Endodermal cell (in vitro differentiated cells): ENCODE measurements at regions not wholly inside any gene's neighbourhood (a gene's known extent, or its start where the extent isn't known, plus 50 kb on each side); places are given as distances from the start of the nearest gene placed in this dataset.

Source experiments
- DNase-seq: peaks from one replicate; pipeline ENCODE4 v3.0.0-alpha.2; 2017
- H3K27ac ChIP-seq: 2 replicates; pipeline ENCODE4 v1.5.1; 2013; ENCODE audit warnings: mild to moderate bottlenecking, low read depth, low read length, moderate library complexity
- H3K27me3 ChIP-seq: 2 replicates; pipeline ENCODE4 v1.6.1; 2013; ENCODE audit warnings: mild to moderate bottlenecking, low read length, moderate library complexity; ENCODE audit not compliant: insufficient read depth, control insufficient read depth, poor library complexity, severe bottlenecking
- H3K36me3 ChIP-seq: 2 replicates; pipeline ENCODE4 v1.7.0; 2013; ENCODE audit warnings: mild to moderate bottlenecking, low read length, moderate library complexity; ENCODE audit not compliant: control insufficient read depth, insufficient read depth
- H3K4me1 ChIP-seq: one replicate; pipeline ENCODE4 v1.7.0; 2013; ENCODE audit warnings: low read length; ENCODE audit not compliant: control insufficient read depth, insufficient read depth
- H3K4me3 ChIP-seq: 2 replicates; pipeline ENCODE4 v1.5.1; 2013; ENCODE audit warnings: mild to moderate bottlenecking, low read length, moderate library complexity
- H3K9ac ChIP-seq: 2 replicates; pipeline ENCODE4 v1.6.1; 2013; ENCODE audit warnings: mild to moderate bottlenecking, low read length, moderate library complexity; ENCODE audit not compliant: poor library complexity, severe bottlenecking; ENCODE audit errors: extremely low read depth
- H3K9me3 ChIP-seq: 2 replicates; pipeline ENCODE4 v1.6.1; 2013; ENCODE audit warnings: mild to moderate bottlenecking, low read length, moderate library complexity; ENCODE audit not compliant: control insufficient read depth
- H3K27ac Mint-ChIP-seq: 2 replicates; pipeline ENCODE4 v1.8.0; 2020; ENCODE audit warnings: mixed read lengths
- H3K27me3 Mint-ChIP-seq: 2 replicates; pipeline ENCODE4 v1.8.0; 2021; ENCODE audit warnings: mild to moderate bottlenecking, mixed read lengths; ENCODE audit not compliant: insufficient read depth
- H3K36me3 Mint-ChIP-seq: 2 replicates; pipeline ENCODE4 v1.8.0; 2020; ENCODE audit warnings: low read depth, mixed read lengths
- H3K4me1 Mint-ChIP-seq: 2 replicates; pipeline ENCODE4 v1.8.0; 2020; ENCODE audit warnings: mixed read lengths
- H3K4me3 Mint-ChIP-seq: 2 replicates; pipeline ENCODE4 v1.8.0; 2020; ENCODE audit warnings: mild to moderate bottlenecking, moderate library complexity, mixed read lengths
- H3K9me3 Mint-ChIP-seq: 2 replicates; pipeline ENCODE4 v1.8.0; 2020; ENCODE audit warnings: mild to moderate bottlenecking, mixed read lengths
- WGBS, 2 experiments: methylation state at CpG; one replicate each; pipeline versions ENCODE4 v1.1.5 to v1.1.7; 2013; ENCODE audit warnings: missing lambda C conversion rate in 2 of 2, mixed read lengths in 1 of 2; ENCODE audit not compliant: insufficient coverage in 1 of 2, insufficient read length in 1 of 2; 5-methylcytosine and 5-hydroxymethylcytosine counted together
- TF ChIP-seq, protein P1 (sequence below): fragments of 200-600 bp; sonication (generic); conservative IDR thresholded peaks from 2 replicates; pipeline ENCODE4 v1.5.0; 2021; ENCODE audit warnings: antibody characterized with exemption, mild to moderate bottlenecking

GRCh38 chr13:58369936-58370335 lies 738.4 kb downstream of the PCDH17 start:
- Histone ChIP-seq H3K4me3 (no peak overlapping the region), H3K9ac (no peak overlapping the region), H3K27ac (no peak overlapping the region), H3K36me3 (no peaks in the 10 kb centered on the region), H3K4me1 (no peaks in the 10 kb centered on the region), H3K9me3 (no peaks in the 10 kb centered on the region), H3K27me3 (no peaks in the 10 kb centered on the region)
- DNase-seq: no peak
- no peaks in the 10 kb centered on the region for H3K4me1 Mint-ChIP-seq
- 94 to 95% methylated on average over 3 to 5 of the region's 5 CpGs for WGBS, 2 experiments
- no peak overlapping the region for H3K4me3 Mint-ChIP-seq
- H3K9me3 Mint-ChIP-seq: no peaks in the 10 kb centered on the region
- TF ChIP-seq, protein P1, sequence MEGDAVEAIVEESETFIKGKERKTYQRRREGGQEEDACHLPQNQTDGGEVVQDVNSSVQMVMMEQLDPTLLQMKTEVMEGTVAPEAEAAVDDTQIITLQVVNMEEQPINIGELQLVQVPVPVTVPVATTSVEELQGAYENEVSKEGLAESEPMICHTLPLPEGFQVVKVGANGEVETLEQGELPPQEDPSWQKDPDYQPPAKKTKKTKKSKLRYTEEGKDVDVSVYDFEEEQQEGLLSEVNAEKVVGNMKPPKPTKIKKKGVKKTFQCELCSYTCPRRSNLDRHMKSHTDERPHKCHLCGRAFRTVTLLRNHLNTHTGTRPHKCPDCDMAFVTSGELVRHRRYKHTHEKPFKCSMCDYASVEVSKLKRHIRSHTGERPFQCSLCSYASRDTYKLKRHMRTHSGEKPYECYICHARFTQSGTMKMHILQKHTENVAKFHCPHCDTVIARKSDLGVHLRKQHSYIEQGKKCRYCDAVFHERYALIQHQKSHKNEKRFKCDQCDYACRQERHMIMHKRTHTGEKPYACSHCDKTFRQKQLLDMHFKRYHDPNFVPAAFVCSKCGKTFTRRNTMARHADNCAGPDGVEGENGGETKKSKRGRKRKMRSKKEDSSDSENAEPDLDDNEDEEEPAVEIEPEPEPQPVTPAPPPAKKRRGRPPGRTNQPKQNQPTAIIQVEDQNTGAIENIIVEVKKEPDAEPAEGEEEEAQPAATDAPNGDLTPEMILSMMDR: no peak
- H3K36me3 Mint-ChIP-seq: no peaks in the 10 kb centered on the region
- H3K27me3 Mint-ChIP-seq: no peaks in the 10 kb centered on the region
- no peak overlapping the region for H3K27ac Mint-ChIP-seq

GRCh38 chr13:58376349-58376748 lies 744.8 kb downstream of the PCDH17 start:
- H3K27ac Mint-ChIP-seq: no peak overlapping the region
- Histone ChIP-seq H3K27me3 (no peaks in the 10 kb centered on the region), H3K27ac (no peak overlapping the region), H3K4me1 (no peaks in the 10 kb centered on the region), H3K36me3 (no peaks in the 10 kb centered on the region), H3K4me3 (no peak overlapping the region), H3K9ac (no peak overlapping the region), H3K9me3 (no peaks in the 10 kb centered on the region)
- H3K27me3 Mint-ChIP-seq: no peaks in the 10 kb centered on the region
- DNase-seq: no peak
- no peaks in the 10 kb centered on the region for H3K36me3 Mint-ChIP-seq
- H3K4me1 Mint-ChIP-seq: no peaks in the 10 kb centered on the region
- no peak overlapping the region for H3K4me3 Mint-ChIP-seq
- TF ChIP-seq, protein P1: no peak
- H3K9me3 Mint-ChIP-seq: no peaks in the 10 kb centered on the region
- no CpG with 5 or more reads among the region's 1 CpG for WGBS, 2 experiments

- no peaks in the 10 kb centered on the region for H3K27me3 Mint-ChIP-seq
- no peaks in the 10 kb centered on the region for H3K36me3 Mint-ChIP-seq
- no peak overlapping the region for H3K27ac Mint-ChIP-seq
- 93 to 94% methylated on average over 2 to 5 of the region's 5 CpGs for WGBS, 2 experiments
- Histone ChIP-seq H3K27me3 (no peaks in the 10 kb centered on the region), H3K36me3 (no peaks in the 10 kb centered on the region), H3K9me3 (no peaks in the 10 kb centered on the region), H3K9ac (no peak overlapping the region), H3K4me3 (no peak overlapping the region), H3K27ac (no peak overlapping the region), H3K4me1 (no peaks in the 10 kb centered on the region)
- no peaks in the 10 kb centered on the region for H3K4me1 Mint-ChIP-seq
- DNase-seq: no peak
- H3K9me3 Mint-ChIP-seq: no peaks in the 10 kb centered on the region
- H3K4me3 Mint-ChIP-seq: no peak overlapping the region
- TF ChIP-seq, protein P1: no peak
Observed at GRCh38 chr13:58376775-58377174, 745.2 kb downstream of the PCDH17 start.
